Sciatic nerve (tissue), 2 donors: ENCODE measurements at regions not wholly inside any gene's neighbourhood (a gene's known extent, or its start where the extent isn't known, plus 50 kb on each side); places are given as distances from the start of the nearest gene placed in this dataset.

Experiments
- ATAC-seq: fragments of 200-7000 bp; cut with Tn5 transposase; one replicate; pipeline ENCODE4 v1.9.1; 2020; ENCODE audit warnings: mild to moderate bottlenecking, moderate library complexity
- DNase-seq: peaks from one replicate; pipeline ENCODE4 v3.0.0-alpha.2; 2020; ENCODE audit warnings: low spot score
- intact Hi-C: fragments of 100-400 bp; cut with DNase I; formaldehyde crosslinking; loops from one replicate; pipeline ENCODE4 v1.14.2; 2022
- donor health status: DM: no; HTN: no; CAD: no.
- donor health status: DM: no; HTN: no; CAD: no.

GRCh38 chr12:93163260-93164036 is 214.3 kb upstream of the NUDT4 start:
- DNase-seq (no peak), ATAC-seq (no peak)
- intact Hi-C loops, result no loop called here

- intact Hi-C loops, result no loop called here
- ATAC-seq, result no peak
- no peak for DNase-seq
Measured at GRCh38 chr12:93164103-93164880, 213.4 kb upstream of the NUDT4 start.

GRCh38 chr12:93165384-93165932 is 212.3 kb upstream of the NUDT4 start:
- DNase-seq, result no peak
- intact Hi-C loops, result loop anchor here (5.0 kb wide), 1 partner anchor 808 kb away; no protein-coding TSS in a partner anchor
- no peak for ATAC-seq

- intact Hi-C loops, result loop anchor here (5.0 kb wide), 1 partner anchor 809 kb away; no protein-coding TSS in a partner anchor
- ATAC-seq (no peak), DNase-seq (no peak)
Measured at GRCh38 chr12:93166541-93167307, 211.0 kb upstream of the NUDT4 start.

GRCh38 chr12:93167331-93167730 is 210.4 kb upstream of the NUDT4 start:
- ATAC-seq, result no peak
- intact Hi-C loops, result loop anchor here (5.0 kb wide), 1 partner anchor 810 kb away; no protein-coding TSS in a partner anchor

GRCh38 chr12:93167841-93168492 is 209.8 kb upstream of the NUDT4 start:
- intact Hi-C loops, result loop anchor here (5.0 kb wide), 1 partner anchor 811 kb away; no protein-coding TSS in a partner anchor
- ATAC-seq, result peak; percentile 34
- DNase-seq, result no peak

More at GRCh38 chr12:93167331-93167730, 210.4 kb upstream of the NUDT4 start:
- DNase-seq, result no peak

GRCh38 chr12:93168751-93169150 is 209.0 kb upstream of the NUDT4 start:
- no peak for ATAC-seq
- intact Hi-C loops, result loop anchor here (5.0 kb wide), 1 partner anchor 811 kb away; no protein-coding TSS in a partner anchor
- no peak for DNase-seq

- intact Hi-C loops, result loop anchor here (5.0 kb wide), 1 partner anchor 812 kb away; no protein-coding TSS in a partner anchor
Measured at GRCh38 chr12:93169536-93169935, 208.2 kb upstream of the NUDT4 start.

GRCh38 chr12:93170928-93171327 is 206.8 kb upstream of the NUDT4 start:
- intact Hi-C loops, result no loop called here
- DNase-seq (no peak), ATAC-seq (no peak)

More at GRCh38 chr12:93169536-93169935, 208.2 kb upstream of the NUDT4 start:
- ATAC-seq, result no peak
- no peak for DNase-seq

- ATAC-seq, result no peak
- no peak for DNase-seq
- intact Hi-C loops, result no loop called here
Measured at GRCh38 chr12:93173178-93173957, 204.4 kb upstream of the NUDT4 start.

GRCh38 chr12:93174048-93174447 is 203.7 kb upstream of the NUDT4 start:
- DNase-seq, result no peak
- intact Hi-C loops, result no loop called here
- peak; percentile 30 for ATAC-seq

GRCh38 chr12:93174473-93174872 is 203.3 kb upstream of the NUDT4 start:
- intact Hi-C loops, result no loop called here
- DNase-seq (no peak), ATAC-seq (no peak)

GRCh38 chr12:93176165-93176564 is 201.6 kb upstream of the NUDT4 start:
- intact Hi-C loops, result no loop called here
- DNase-seq (no peak), ATAC-seq (peak; percentile 27)

GRCh38 chr12:93176610-93177126 is 201.1 kb upstream of the NUDT4 start:
- intact Hi-C loops, result no loop called here
- no peak for DNase-seq
- no peak for ATAC-seq

- ATAC-seq (no peak), DNase-seq (no peak)
- intact Hi-C loops, result no loop called here
Measured at GRCh38 chr12:93177208-93178153, 200.2 kb upstream of the NUDT4 start.

GRCh38 chr12:93178154-93178878 is 199.4 kb upstream of the NUDT4 start:
- intact Hi-C loops, result no loop called here
- DNase-seq (no peak), ATAC-seq (no peak)
